Endothelial cell (in vitro differentiated cells): ENCODE measurements at regions not wholly inside any gene's neighbourhood (a gene's known extent, or its start where the extent isn't known, plus 50 kb on each side); places are given as distances from the start of the nearest gene placed in this dataset.

ENCODE experiments used
- DNase-seq: peaks from one replicate; pipeline ENCODE4 v3.0.0; 2021; ENCODE audit warnings: low spot score
- H3K27ac Mint-ChIP-seq: one replicate; pipeline ENCODE4 v1.8.0; 2021; ENCODE audit warnings: mixed read lengths, inconsistent platforms; ENCODE audit not compliant: unreplicated experiment
- H3K27me3 Mint-ChIP-seq: one replicate; pipeline ENCODE4 v1.8.0; 2021; ENCODE audit warnings: mild to moderate bottlenecking, moderate library complexity, mixed read lengths, inconsistent platforms; ENCODE audit not compliant: unreplicated experiment
- H3K36me3 Mint-ChIP-seq: one replicate; pipeline ENCODE4 v1.8.0; 2021; ENCODE audit warnings: mild to moderate bottlenecking, low read depth, mixed read lengths, inconsistent platforms; ENCODE audit not compliant: unreplicated experiment
- H3K4me1 Mint-ChIP-seq: one replicate; pipeline ENCODE4 v1.8.0; 2021; ENCODE audit warnings: mild to moderate bottlenecking, mixed read lengths, inconsistent platforms; ENCODE audit not compliant: unreplicated experiment
- H3K4me3 Mint-ChIP-seq: one replicate; pipeline ENCODE4 v1.8.0; 2021; ENCODE audit warnings: mild to moderate bottlenecking, mixed read lengths, inconsistent platforms; ENCODE audit not compliant: unreplicated experiment
- H3K9me3 Mint-ChIP-seq: one replicate; pipeline ENCODE4 v1.8.0; 2021; ENCODE audit warnings: mixed read lengths, inconsistent platforms; ENCODE audit not compliant: unreplicated experiment
- CTCF ChIP-seq: fragments of 200-600 bp; sonication (generic); IDR thresholded peaks from one replicate; pipeline ENCODE4 v1.5.0; 2021; ENCODE audit warnings: antibody characterized with exemption; ENCODE audit not compliant: unreplicated experiment

DNA sequence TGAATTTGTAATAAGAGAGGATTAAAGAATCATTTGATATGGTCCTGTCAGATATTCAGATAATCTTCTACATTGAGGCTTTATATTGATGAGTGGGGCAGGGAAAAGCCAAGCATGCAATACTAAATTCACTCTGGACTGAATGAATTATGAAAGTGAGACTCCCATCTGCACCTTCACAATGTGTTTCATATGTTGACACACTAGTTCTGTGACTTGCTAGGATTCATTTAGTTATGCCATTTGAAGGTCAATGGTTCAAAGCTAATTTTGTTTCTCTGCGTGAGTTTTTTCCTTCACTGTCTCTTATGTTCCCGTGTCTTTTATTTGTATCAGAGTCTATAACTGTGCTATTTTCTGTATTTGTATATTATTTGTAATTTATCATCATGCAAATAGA is 1332.5 kb downstream of the KCNT2 start:
- Mint-ChIP-seq H3K4me3 (no peak overlapping the region), H3K27me3 (no peaks in the 10 kb centered on the region), H3K36me3 (no peaks in the 10 kb centered on the region), H3K9me3 (no peaks in the 10 kb centered on the region), H3K27ac (no peak overlapping the region), H3K4me1 (peaks cover 5% of the 10 kb centered on the region)
- no peak for DNase-seq
- TF ChIP-seq CTCF: no peak

GRCh38 chr1:195251900-195252299 is 1356.3 kb downstream of the KCNT2 start:
- no peak for TF ChIP-seq CTCF
- Mint-ChIP-seq H3K27ac (no peak overlapping the region), H3K4me3 (no peak overlapping the region), H3K9me3 (no peaks in the 10 kb centered on the region), H3K27me3 (no peaks in the 10 kb centered on the region), H3K36me3 (no peaks in the 10 kb centered on the region), H3K4me1 (no peaks in the 10 kb centered on the region)
- DNase-seq: no peak

- no peaks in the 10 kb centered on the region for H3K4me1 Mint-ChIP-seq
- no peaks in the 10 kb centered on the region for H3K9me3 Mint-ChIP-seq
- H3K27me3 Mint-ChIP-seq: no peaks in the 10 kb centered on the region
- no peak overlapping the region for H3K4me3 Mint-ChIP-seq
- no peak for DNase-seq
- H3K27ac Mint-ChIP-seq: no peak overlapping the region
- TF ChIP-seq CTCF: no peak
- no peaks in the 10 kb centered on the region for H3K36me3 Mint-ChIP-seq
Measured at GRCh38 chr1:195243492-195243891, 1364.7 kb downstream of the KCNT2 start.

- DNase-seq: no peak
- no peaks in the 10 kb centered on the region for H3K27me3 Mint-ChIP-seq
- TF ChIP-seq CTCF: no peak
- peaks cover 3% of the 10 kb centered on the region for H3K4me1 Mint-ChIP-seq
- no peaks in the 10 kb centered on the region for H3K36me3 Mint-ChIP-seq
- H3K4me3 Mint-ChIP-seq: no peak overlapping the region
- no peak overlapping the region for H3K27ac Mint-ChIP-seq
- H3K9me3 Mint-ChIP-seq: no peaks in the 10 kb centered on the region
Measured at GRCh38 chr1:195241066-195241465, 1367.2 kb downstream of the KCNT2 start.

GRCh38 chr1:195238313-195238712 is 1369.9 kb downstream of the KCNT2 start:
- Mint-ChIP-seq H3K4me3 (no peak overlapping the region), H3K27ac (no peak overlapping the region), H3K36me3 (no peaks in the 10 kb centered on the region), H3K9me3 (no peaks in the 10 kb centered on the region), H3K27me3 (no peaks in the 10 kb centered on the region), H3K4me1 (peaks cover 3% of the 10 kb centered on the region)
- TF ChIP-seq CTCF: no peak
- no peak for DNase-seq
